HG02678 (cell line): ENCODE measurements at regions not wholly inside any gene's neighbourhood (a gene's known extent, or its start where the extent isn't known, plus 50 kb on each side); places are given as distances from the start of the nearest gene placed in this dataset.

ENCODE experiments used
- ATAC-seq: cut with Tn5 transposase; IDR thresholded peaks from one replicate; pipeline ENCODE4 v1.9.1; 2021; ENCODE audit warnings: mild to moderate bottlenecking, moderate library complexity; ENCODE audit not compliant: unreplicated experiment

- ATAC-seq: no peak
Observed at GRCh38 chr12:45102818-45103217, 51.9 kb upstream of the DBX2 start.

- no peak for ATAC-seq
Observed at GRCh38 chr12:45105996-45106395, 55.1 kb upstream of the DBX2 start.

GRCh38 chr12:45112306-45112705, 61.4 kb upstream of the DBX2 start:
- ATAC-seq: no peak

- no peak for ATAC-seq
Observed at GRCh38 chr12:45121224-45121623, 70.3 kb upstream of the DBX2 start.

- ATAC-seq: no peak
Observed at GRCh38 chr12:45122768-45123380, 72.0 kb upstream of the DBX2 start.

GRCh38 chr12:45124485-45125155, 73.7 kb upstream of the DBX2 start:
- ATAC-seq: no peak

GRCh38 chr12:45125997-45126396, 75.1 kb upstream of the DBX2 start:
- no peak for ATAC-seq

- no peak for ATAC-seq
Observed at GRCh38 chr12:45128637-45129036, 77.7 kb upstream of the DBX2 start.

- peak; percentile 85 for ATAC-seq
Observed at GRCh38 chr12:45130881-45131281, 80.0 kb upstream of the DBX2 start.

- ATAC-seq: no peak
Observed at GRCh38 chr12:45131506-45131905, 80.6 kb upstream of the DBX2 start.

GRCh38 chr12:45138609-45139008, 77.3 kb upstream of the ANO6 start:
- ATAC-seq: no peak

- no peak for ATAC-seq
Observed at GRCh38 chr12:45148006-45148405, 67.9 kb upstream of the ANO6 start.

- ATAC-seq: no peak
Observed at GRCh38 chr12:45148619-45149018, 67.3 kb upstream of the ANO6 start.

GRCh38 chr12:45165284-45165683, 50.6 kb upstream of the ANO6 start:
- ATAC-seq: no peak

- no peak for ATAC-seq
Observed at GRCh38 chr12:45166056-45166455, 49.8 kb upstream of the ANO6 start.
